D721Med (cell line): ENCODE measurements at regions not wholly inside any gene's neighbourhood (a gene's known extent, or its start where the extent isn't known, plus 50 kb on each side); places are given as distances from the start of the nearest gene placed in this dataset.

Source experiments
- DNase-seq: peaks from one replicate; pipeline ENCODE4 v3.0.0; 2011; ENCODE audit warnings: low spot score; ENCODE audit not compliant: insufficient read length
- FAIRE-seq: peaks from 2 replicates; lab custom pipeline; 2011; peaks lifted over from hg19 to GRCh38; lab: Jason Lieb, UNC
- CTCF ChIP-seq: IDR thresholded peaks from 2 replicates; pipeline ENCODE4 v1.5.1; 2012; ENCODE audit warnings: mild to moderate bottlenecking, control low read depth; ENCODE audit not compliant: insufficient read depth; ENCODE audit errors: missing control alignments

GRCh38 chr12:97024393-97024792 lies 117.3 kb downstream of the NEDD1 start:
- no peak for FAIRE-seq
- TF ChIP-seq CTCF = no peak
- DNase-seq = no peak

GRCh38 chr12:97026901-97027300 lies 119.8 kb downstream of the NEDD1 start:
- no peak for TF ChIP-seq CTCF
- FAIRE-seq = no peak
- DNase-seq = no peak

DNA sequence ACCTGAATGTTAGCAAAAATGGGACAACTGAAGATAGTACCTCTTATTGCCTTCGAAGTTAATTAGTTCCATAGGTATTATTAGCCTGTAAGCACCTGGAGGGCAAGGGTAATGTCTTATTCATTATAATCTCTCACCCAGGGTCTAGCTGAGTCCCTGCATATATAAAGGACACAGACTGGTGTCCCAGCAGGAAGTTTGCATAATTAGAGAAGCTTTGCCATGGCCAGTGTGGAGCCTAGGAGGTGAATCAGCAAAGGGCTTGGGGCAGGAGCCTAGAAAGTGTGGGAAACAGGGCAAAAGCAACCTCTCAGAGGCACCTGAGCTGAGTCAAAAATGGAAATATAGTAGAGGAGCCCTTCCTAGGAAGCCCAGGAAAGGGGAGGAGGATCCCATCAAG lies 120.4 kb downstream of the NEDD1 start:
- TF ChIP-seq CTCF = no peak
- no peak for FAIRE-seq

DNA sequence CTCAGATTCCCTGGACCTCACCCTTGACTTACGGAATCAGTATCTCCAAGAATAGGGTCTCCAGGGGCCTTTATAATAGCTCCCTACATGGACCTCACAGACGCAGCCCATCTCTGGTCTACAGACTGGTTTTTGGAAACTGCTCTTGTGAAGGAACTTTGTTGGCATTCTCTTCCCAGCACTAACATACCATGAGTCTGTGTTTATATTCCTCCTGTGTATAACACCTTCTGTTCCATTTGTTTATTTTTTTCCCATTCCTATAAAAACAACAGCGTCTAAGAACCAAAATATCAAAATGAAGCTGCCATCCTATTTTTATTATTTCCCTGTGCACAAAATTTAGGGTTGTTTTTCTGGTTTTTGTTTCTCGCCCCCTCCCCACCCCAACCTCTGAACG lies 131.1 kb downstream of the NEDD1 start:
- no peak for TF ChIP-seq CTCF
- FAIRE-seq (no peak), DNase-seq (no peak)

More for the DNA sequence above, 120.4 kb downstream of the NEDD1 start:
- DNase-seq = no peak

GRCh38 chr12:97038834-97039233 lies 131.8 kb downstream of the NEDD1 start:
- FAIRE-seq = no peak
- DNase-seq = no peak

GRCh38 chr12:97046901-97047300 lies 139.8 kb downstream of the NEDD1 start:
- no peak for TF ChIP-seq CTCF
- FAIRE-seq (no peak), DNase-seq (no peak)

More at GRCh38 chr12:97038834-97039233, 131.8 kb downstream of the NEDD1 start:
- no peak for TF ChIP-seq CTCF

DNA sequence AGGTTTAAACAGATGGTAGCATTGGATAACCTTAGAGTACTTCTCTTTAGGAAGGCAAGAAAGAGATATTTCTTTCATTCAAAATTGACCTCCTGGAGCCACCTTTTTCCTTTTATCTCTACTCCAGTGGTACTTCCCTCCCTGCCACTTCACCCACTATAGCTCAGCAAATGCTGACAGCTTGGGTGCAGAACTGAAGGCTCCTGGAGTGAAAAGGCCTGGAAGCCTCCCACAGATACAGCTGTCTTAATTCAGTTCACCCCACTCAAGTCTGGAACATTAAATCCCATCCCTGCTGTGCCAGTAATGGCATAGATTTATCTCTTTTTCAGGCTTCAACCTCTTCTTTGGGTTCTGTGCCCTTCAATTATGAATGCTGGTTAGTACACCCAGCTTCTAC lies 140.3 kb downstream of the NEDD1 start:
- DNase-seq (no peak), FAIRE-seq (no peak)
- no peak for TF ChIP-seq CTCF
